WTC11 (cell line): ENCODE measurements at regions not wholly inside any gene's neighbourhood (a gene's known extent, or its start where the extent isn't known, plus 50 kb on each side); places are given as distances from the start of the nearest gene placed in this dataset.

ENCODE experiments used
- CREM ChIP-seq: sonication (generic); formaldehyde crosslinking; IDR thresholded peaks from 2 replicates; pipeline ENCODE4 v1.8.1; 2022; ENCODE audit warnings: mild to moderate bottlenecking, missing genetic modification reagents, moderate library complexity
- TF ChIP-seq, protein P1 (sequence below): sonication (generic); formaldehyde crosslinking; IDR thresholded peaks from 2 replicates; pipeline ENCODE4 v1.8.0; 2022; ENCODE audit warnings: mild to moderate bottlenecking, missing genetic modification reagents

DNA sequence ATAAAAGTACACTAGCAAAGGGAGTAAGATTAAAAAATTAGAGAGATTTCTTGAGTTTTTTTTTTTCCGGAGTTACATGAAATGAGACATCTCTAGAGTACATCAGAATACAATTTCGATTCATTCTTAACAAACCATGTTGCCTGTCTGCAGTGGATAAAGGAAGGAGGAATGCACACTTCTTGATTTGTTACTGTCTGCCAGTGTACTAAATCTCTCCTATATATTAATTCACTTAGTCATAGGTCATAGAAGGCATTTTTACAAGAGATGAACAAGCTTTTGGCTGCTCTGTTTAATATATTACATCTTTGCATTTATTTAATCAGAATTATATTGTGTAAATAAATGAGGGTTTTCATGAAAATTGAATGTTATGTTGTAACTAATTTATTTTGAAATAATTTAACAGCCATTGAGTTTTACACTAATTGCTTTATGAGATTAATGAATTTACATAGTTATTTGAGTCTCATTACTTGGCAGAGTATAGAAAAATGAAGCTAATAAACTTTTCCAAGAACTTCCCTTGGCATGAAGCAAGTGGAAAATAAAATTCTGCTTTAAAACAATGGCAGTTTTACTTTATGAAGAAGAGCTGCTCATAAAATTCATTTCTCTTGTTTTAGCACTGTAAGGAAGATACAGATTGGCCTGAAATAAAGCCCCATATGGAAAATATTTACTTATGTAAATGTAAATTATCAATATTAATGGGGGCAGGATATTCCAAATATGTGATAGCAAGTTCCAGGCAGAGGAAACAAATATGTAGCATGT lies 1284.7 kb downstream of the BRINP3 start:
- TF ChIP-seq, protein P1, sequence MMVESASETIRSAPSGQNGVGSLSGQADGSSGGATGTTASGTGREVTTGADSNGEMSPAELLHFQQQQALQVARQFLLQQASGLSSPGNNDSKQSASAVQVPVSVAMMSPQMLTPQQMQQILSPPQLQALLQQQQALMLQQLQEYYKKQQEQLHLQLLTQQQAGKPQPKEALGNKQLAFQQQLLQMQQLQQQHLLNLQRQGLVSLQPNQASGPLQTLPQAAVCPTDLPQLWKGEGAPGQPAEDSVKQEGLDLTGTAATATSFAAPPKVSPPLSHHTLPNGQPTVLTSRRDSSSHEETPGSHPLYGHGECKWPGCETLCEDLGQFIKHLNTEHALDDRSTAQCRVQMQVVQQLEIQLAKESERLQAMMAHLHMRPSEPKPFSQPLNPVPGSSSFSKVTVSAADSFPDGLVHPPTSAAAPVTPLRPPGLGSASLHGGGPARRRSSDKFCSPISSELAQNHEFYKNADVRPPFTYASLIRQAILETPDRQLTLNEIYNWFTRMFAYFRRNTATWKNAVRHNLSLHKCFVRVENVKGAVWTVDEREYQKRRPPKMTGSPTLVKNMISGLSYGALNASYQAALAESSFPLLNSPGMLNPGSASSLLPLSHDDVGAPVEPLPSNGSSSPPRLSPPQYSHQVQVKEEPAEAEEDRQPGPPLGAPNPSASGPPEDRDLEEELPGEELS (CRISPR knock-in tag): no peak
- no peak for TF ChIP-seq CREM (CRISPR knock-in tag)
